Breast epithelium (tissue), 4 donors: ENCODE measurements at regions not wholly inside any gene's neighbourhood (a gene's known extent, or its start where the extent isn't known, plus 50 kb on each side); places are given as distances from the start of the nearest gene placed in this dataset.

Source experiments
- DNase-seq, 2 donors: peaks; one replicate each; pipeline ENCODE4 v3.0.0-alpha.2; 2019; ENCODE audit warnings: low spot score in 2 of 2
- H3K27ac ChIP-seq, 2 donors: fragments of 200-600 bp; sonication (generic) in 1 of 2; one replicate each; pipeline ENCODE4 v1.5.1; 2016 to 2019; ENCODE audit warnings: mild to moderate bottlenecking in 1 of 2
- H3K27me3 ChIP-seq, 2 donors: fragments of 200-600 bp; sonication (generic) in 1 of 2; one replicate each; pipeline versions ENCODE4 v1.5.1 to v1.6.0; 2017 to 2019; ENCODE audit warnings: control low read depth in 1 of 2, mild to moderate bottlenecking in 1 of 2
- H3K36me3 ChIP-seq: fragments of 200-600 bp; one replicate; pipeline ENCODE4 v1.5.1; 2019
- H3K4me1 ChIP-seq, 2 donors: fragments of 200-600 bp; sonication (generic); one replicate each; pipeline ENCODE4 v1.5.1; 2016 to 2019; ENCODE audit warnings: control low read depth in 1 of 2
- H3K4me3 ChIP-seq, 3 donors: fragments of 200-600 bp; sonication (generic); 1 replicate in 2 of 3; 2 replicates in 1 of 3; pipeline ENCODE4 v1.5.1; 2016 to 2019; ENCODE audit warnings: mild to moderate bottlenecking in 3 of 3, moderate library complexity in 2 of 3
- H3K9me3 ChIP-seq, 2 donors: fragments of 200-600 bp; sonication (generic) in 1 of 2; one replicate each; pipeline ENCODE4 v1.5.1; 2016 to 2019; ENCODE audit warnings: control low read depth in 1 of 2
- POLR2A ChIP-seq: fragments of 450-650 bp; IDR thresholded peaks from one replicate; pipeline ENCODE4 v1.6.1; 2016; ENCODE audit warnings: antibody characterized with exemption, mild to moderate bottlenecking, moderate library complexity
- POLR2AphosphoS5 ChIP-seq, 3 donors: sonication (generic); formaldehyde crosslinking; IDR thresholded peaks; one replicate each; pipeline ENCODE4 v1.6.1; 2017; ENCODE audit warnings: antibody characterized with exemption in 3 of 3
- intact Hi-C: fragments of 100-400 bp; cut with DNase I; formaldehyde crosslinking; loops from one replicate; pipeline ENCODE4 v1.15.1; 2023; ENCODE audit warnings: low total_unique reads
- TF ChIP-seq, protein P1 (sequence below), 3 donors: fragments of 450-650 bp; IDR thresholded peaks; one replicate each; pipeline ENCODE4 v1.5.1; 2016 to 2017; ENCODE audit warnings: antibody characterized with exemption in 3 of 3, mild to moderate bottlenecking in 3 of 3, moderate library complexity in 3 of 3

DNA sequence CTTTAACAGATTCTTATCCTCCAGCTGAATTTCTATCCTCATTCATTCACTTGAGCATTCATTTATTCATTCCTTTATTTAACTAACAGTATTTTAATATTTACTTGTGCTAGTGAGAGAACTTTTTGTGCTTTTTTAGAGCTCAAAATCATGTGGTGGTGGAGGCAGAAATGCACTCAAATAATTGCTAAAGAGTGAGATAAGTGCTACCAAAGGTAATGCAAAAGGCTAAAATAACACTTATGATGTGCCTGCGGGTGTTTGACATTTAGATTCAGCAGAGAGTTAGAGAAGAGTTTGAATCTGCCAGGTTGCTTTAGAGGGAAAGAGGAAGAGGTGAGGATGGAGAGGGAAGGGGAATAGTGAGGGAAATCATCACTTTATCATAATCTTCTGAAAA, 431.5 kb upstream of the EDIL3 start:
- no peaks in the 10 kb centered on the region for H3K27me3 ChIP-seq
- no peaks in the 10 kb centered on the region for H3K9me3 ChIP-seq
- no peaks in the 10 kb centered on the region for H3K36me3 ChIP-seq
- no peak for DNase-seq
- no peak overlapping the region for H3K4me3 ChIP-seq
- TF ChIP-seq POLR2A (no peak), POLR2AphosphoS5 (IDR thresholded peaks at IDR 0.05) (no peak)
- TF ChIP-seq, protein P1, sequence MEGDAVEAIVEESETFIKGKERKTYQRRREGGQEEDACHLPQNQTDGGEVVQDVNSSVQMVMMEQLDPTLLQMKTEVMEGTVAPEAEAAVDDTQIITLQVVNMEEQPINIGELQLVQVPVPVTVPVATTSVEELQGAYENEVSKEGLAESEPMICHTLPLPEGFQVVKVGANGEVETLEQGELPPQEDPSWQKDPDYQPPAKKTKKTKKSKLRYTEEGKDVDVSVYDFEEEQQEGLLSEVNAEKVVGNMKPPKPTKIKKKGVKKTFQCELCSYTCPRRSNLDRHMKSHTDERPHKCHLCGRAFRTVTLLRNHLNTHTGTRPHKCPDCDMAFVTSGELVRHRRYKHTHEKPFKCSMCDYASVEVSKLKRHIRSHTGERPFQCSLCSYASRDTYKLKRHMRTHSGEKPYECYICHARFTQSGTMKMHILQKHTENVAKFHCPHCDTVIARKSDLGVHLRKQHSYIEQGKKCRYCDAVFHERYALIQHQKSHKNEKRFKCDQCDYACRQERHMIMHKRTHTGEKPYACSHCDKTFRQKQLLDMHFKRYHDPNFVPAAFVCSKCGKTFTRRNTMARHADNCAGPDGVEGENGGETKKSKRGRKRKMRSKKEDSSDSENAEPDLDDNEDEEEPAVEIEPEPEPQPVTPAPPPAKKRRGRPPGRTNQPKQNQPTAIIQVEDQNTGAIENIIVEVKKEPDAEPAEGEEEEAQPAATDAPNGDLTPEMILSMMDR (IDR thresholded peaks at IDR 0.05) = no peak
- intact Hi-C loops = no loop called here
- no peak overlapping the region for H3K27ac ChIP-seq
- no peaks in the 10 kb centered on the region for H3K4me1 ChIP-seq

DNA sequence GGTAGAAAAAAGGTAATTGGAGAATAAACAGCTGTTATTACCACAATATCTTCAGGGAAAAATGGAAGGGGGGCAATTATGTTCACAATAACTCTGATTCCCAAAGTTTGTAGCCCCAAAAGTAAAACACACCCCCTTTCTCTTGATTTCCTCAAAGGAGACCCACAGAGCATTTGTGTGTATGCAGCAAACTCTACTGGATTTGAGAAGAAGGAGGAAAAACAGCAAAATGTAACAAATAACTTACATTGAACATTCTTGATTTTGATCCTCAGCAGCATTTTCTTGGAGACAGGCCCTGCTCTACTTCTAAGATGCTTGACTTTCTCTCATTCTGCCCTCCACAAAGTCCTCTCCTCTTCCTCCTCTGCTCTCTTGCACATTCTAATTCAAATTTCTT, 420.8 kb upstream of the EDIL3 start:
- H3K4me1 ChIP-seq = no peaks in the 10 kb centered on the region
- TF ChIP-seq, protein P1 (IDR thresholded peaks at IDR 0.05) = no peak
- no peak for TF ChIP-seq POLR2AphosphoS5 (IDR thresholded peaks at IDR 0.05)
- TF ChIP-seq POLR2A = no peak
- intact Hi-C loops = no loop called here
- no peaks in the 10 kb centered on the region for H3K27me3 ChIP-seq
- no peak overlapping the region for H3K27ac ChIP-seq
- no peak for DNase-seq
- no peak overlapping the region for H3K4me3 ChIP-seq
- H3K9me3 ChIP-seq = no peaks in the 10 kb centered on the region
- H3K36me3 ChIP-seq = no peaks in the 10 kb centered on the region

DNA sequence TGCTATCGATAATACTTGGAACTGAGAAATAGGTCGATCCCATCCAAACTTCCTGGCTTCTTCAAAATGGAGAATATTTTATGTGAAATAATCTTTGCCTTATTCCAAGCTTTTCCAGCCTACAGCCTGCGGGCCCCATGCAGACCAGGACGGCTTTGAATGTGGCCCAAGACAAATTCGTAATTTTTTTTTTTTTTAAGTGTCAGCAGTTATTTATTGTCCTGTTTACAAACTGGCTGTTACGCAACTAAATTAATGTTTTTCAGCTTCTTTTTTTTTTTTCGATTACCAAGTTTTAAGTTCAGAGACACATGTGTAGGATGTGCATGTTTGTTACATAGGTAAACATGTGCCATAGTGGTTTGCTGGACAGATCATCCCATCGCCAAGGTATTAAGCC, 411.7 kb upstream of the EDIL3 start:
- no peak overlapping the region for H3K27ac ChIP-seq
- H3K9me3 ChIP-seq = no peaks in the 10 kb centered on the region
- no peaks in the 10 kb centered on the region for H3K36me3 ChIP-seq
- H3K4me1 ChIP-seq = no peaks in the 10 kb centered on the region
- no peak overlapping the region for H3K4me3 ChIP-seq
- intact Hi-C loops = no loop called here
- H3K27me3 ChIP-seq = no peaks in the 10 kb centered on the region
- DNase-seq = no peak
- TF ChIP-seq, protein P1 (IDR thresholded peaks at IDR 0.05) = no peak
- no peak for TF ChIP-seq POLR2A
- no peak for TF ChIP-seq POLR2AphosphoS5 (IDR thresholded peaks at IDR 0.05)

DNA sequence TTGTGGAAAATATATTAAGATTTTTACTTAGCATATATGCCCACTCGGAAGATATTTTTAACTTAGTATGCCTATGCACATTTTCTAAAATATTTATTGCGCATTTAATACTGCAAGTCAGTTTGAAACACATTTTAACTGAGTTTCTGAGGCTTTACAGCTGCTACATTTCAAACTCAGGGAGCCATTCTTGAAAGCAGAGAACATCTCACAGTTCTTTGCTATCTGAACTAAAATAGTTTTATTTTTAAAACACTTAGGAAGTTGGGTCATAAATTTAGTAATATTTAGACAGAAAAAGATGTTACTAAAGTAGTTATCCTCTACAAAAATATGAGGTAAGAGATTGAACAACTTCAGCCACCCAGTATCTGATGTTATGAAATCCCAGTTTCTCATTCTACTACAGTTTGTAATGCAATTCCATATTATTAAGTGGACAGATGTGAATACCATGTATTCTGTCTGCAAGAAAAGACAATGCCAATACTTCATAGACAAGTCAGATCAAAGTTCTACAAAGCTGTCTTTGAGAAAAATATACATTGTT, 409.9 kb upstream of the EDIL3 start:
- H3K27me3 ChIP-seq = no peaks in the 10 kb centered on the region
- no peaks in the 10 kb centered on the region for H3K36me3 ChIP-seq
- no peaks in the 10 kb centered on the region for H3K9me3 ChIP-seq
- H3K4me1 ChIP-seq = no peaks in the 10 kb centered on the region
- no peak for DNase-seq
- intact Hi-C loops = no loop called here
- TF ChIP-seq, protein P1 (IDR thresholded peaks at IDR 0.05) = no peak
- TF ChIP-seq POLR2A = no peak
- TF ChIP-seq POLR2AphosphoS5 (IDR thresholded peaks at IDR 0.05) = no peak
- no peak overlapping the region for H3K27ac ChIP-seq
- H3K4me3 ChIP-seq = no peak overlapping the region

DNA sequence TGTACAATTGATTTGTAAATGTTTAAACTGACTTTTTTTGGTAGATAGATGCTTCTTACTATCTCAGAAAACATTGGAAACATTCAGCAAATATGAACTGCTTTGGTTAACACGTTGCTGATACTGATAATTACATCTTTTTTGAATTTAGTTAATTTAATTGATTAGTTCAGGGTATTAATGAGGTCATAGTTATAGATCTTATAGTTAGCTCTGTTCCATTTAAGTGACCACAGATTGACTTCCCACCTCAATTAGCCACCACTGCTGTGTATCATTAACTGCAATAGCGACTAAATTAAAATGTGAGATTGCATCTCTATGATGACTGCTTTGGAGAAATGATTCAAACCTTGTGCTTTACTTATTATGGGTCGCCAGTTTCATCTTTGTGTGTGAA, 407.1 kb upstream of the EDIL3 start:
- Histone ChIP-seq H3K36me3 (no peaks in the 10 kb centered on the region), H3K27me3 (no peaks in the 10 kb centered on the region), H3K4me3 (no peak overlapping the region), H3K27ac (no peak overlapping the region), H3K9me3 (no peaks in the 10 kb centered on the region), H3K4me1 (no peaks in the 10 kb centered on the region)
- DNase-seq = no peak
- intact Hi-C loops = no loop called here
- TF ChIP-seq POLR2A (no peak), POLR2AphosphoS5 (IDR thresholded peaks at IDR 0.05) (no peak)
- TF ChIP-seq, protein P1 (IDR thresholded peaks at IDR 0.05) = no peak
